HG03175 (cell line): ENCODE measurements at regions not wholly inside any gene's neighbourhood (a gene's known extent, or its start where the extent isn't known, plus 50 kb on each side); places are given as distances from the start of the nearest gene placed in this dataset.

Experiments
- ATAC-seq: cut with Tn5 transposase; IDR thresholded peaks from one replicate; pipeline ENCODE4 v1.9.1; 2021; ENCODE audit warnings: mild to moderate bottlenecking, moderate library complexity; ENCODE audit not compliant: unreplicated experiment

GRCh38 chr3:124519591-124520194, 210.6 kb upstream of the UMPS start:
- no peak for ATAC-seq

- ATAC-seq: no peak
Observed at GRCh38 chr3:124520970-124521369, 209.3 kb upstream of the UMPS start.

DNA sequence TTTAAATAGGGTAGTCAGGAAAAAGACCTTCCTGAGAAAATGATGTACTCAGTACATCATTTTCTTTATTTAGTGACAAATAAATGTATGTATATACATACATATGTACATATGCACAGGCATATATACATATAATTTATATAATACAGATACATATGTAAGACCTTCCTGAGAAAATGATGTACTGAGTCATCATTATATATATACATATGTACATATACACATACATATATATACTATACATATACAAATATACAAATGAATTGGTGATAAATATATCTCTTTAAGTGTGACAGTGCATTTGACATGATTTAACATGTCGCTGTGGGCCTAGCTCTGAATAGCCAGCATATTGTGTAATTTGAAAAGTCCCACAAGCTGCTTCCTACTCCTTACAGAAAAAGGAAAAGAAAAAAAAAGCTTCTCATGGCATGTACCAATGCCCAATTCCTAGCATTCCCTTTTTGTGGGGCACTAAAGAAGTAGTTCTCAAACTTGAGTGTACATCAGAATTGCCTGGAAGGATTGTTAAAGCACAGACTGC, 208.1 kb upstream of the UMPS start:
- no peak for ATAC-seq

DNA sequence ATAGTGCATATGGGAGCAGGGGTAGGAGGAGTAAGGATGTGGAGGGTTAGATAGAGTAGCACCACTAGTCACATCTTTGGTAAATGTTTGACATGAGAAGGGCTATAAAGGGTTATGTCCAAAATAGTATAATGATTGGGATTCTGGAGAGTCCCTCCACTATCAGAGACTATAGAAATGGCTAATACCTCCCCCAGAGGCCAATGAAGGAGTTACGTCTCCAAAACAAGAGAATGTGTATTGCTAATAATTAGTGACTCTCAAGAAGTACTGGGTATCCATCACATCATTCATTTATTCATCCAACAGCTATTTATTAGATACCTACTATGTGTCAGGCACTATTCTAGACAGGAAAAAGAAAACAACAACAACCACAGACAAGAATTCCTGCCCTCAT, 203.7 kb upstream of the UMPS start:
- ATAC-seq: no peak

DNA sequence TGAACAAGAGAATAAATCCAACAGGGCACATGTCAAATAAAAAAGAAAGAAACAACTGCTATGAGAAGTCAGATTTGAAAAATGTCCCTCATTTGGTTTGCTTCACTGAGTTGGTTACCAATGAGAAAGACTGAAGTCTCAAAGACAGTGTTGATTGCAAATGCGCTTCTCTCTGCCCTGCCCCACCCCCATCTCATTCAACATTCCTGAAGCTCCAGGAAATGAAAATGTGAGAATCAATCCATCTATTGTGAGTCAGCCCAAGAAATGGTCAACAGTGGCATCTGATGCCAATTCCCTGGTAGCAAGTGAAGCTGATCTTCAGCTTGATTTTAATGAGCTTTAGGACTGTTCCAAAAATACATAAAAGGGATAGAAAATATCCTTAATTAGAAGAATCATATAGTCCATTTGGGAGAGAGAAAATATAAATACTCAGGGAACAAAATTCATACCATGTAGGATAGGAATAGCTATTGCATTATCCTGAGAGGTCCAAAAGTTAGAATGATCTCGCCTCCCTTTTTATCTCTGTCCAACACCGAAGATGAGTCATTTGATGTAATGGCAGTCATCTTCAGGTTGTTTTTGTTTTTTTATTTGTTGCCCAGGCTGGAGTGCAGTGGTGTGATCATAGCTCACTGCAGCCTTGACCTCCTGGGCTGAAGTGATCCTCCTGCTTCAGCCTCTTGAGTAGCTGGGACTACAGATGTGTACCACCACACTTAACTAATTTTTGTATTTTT, 200.3 kb upstream of the UMPS start:
- no peak for ATAC-seq

GRCh38 chr3:124530916-124531315, 199.3 kb upstream of the UMPS start:
- no peak for ATAC-seq

GRCh38 chr3:124532071-124532470, 198.2 kb upstream of the UMPS start:
- no peak for ATAC-seq

DNA sequence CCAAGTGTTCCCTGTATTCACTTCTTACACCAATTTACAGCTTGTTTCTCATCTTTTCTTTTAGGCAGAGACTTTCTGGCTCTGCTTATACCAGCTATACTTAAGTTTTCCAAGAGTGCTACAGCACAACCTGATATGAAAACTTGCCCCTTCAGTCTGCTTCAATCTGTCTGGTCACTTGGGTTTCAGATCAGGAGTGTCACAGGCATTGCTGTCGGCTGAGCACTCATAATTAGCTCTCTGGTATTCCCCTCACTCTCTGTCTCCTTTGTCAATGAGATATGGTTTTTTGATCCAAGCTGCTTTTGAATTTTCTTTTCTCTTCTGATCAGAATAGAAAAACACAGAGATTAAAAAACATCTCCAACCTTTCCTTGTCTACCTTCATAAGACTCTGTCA, 194.9 kb upstream of the UMPS start:
- ATAC-seq: no peak

DNA sequence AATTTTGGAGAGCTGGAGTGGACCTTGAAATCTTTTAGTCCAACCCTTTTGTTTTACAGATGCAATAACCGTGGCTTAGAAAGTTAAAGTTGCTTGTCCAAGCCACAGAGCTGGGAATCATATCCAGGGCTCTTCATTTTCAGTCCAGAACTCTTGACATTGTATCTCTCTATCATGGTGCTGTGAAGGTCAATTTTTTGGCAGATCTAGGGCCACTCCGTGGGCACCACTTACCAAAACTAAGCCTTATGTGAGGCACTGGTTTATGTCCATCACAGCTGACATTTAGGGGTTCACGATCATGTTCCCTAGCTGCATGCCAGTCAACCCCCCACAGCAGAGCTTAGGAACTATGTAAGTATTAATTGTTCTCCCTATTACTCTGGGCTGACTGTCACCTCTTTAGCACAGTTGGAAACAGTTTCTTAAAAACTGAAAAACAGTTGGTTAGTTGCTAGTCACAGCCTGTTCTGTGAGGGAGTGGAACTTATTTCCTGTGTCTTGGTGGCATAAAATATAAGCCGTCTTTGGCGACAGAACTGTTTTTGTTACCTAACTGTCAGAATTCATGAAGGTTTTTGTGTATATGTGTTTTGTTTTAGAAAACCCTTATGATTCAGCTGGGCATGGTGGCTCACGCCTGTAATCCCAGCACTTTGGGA, 189.6 kb upstream of the UMPS start:
- ATAC-seq: no peak

- no peak for ATAC-seq
Observed at GRCh38 chr3:124542214-124542869, 187.9 kb upstream of the UMPS start.

- no peak for ATAC-seq
Observed at GRCh38 chr3:124545891-124546290, 184.4 kb upstream of the UMPS start.

GRCh38 chr3:124552224-124552623, 178.0 kb upstream of the UMPS start:
- no peak for ATAC-seq

DNA sequence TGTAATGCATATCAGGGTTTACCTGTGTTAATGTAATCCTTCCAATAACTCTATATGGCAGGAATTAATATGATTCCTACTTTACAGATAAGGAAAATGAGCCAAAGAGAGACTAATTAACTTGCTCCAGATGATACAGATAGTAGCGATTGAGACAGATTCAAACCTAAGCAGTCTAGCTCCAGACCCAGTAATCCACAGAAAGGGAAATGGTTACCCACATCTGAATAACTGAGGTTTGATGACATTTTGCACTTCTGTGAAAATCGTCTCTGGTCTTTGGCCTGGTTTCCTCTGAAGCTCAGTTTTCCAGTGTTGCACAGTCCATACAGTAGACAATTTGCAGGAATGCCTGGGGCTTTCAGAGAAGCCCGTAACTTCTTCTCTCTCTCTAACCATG, 177.1 kb upstream of the UMPS start:
- no peak for ATAC-seq

DNA sequence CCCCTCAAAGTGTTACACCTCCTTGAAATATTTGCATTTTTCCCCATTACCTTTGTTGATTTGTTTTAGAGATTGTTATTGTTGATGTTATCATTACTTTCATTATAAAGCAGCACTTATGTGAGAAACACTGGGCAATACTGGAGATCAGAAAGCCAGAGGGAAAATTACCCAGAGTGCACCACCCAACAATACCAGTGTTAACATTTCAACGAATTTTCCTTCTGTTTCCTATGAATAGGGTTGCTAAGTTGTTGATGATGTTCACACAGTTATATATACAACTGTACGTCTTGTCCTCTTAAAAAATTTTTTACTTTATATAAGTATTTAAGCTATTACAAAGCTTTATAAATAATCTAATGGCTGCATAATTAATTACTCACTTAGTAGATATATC, 173.6 kb upstream of the UMPS start:
- ATAC-seq: no peak

DNA sequence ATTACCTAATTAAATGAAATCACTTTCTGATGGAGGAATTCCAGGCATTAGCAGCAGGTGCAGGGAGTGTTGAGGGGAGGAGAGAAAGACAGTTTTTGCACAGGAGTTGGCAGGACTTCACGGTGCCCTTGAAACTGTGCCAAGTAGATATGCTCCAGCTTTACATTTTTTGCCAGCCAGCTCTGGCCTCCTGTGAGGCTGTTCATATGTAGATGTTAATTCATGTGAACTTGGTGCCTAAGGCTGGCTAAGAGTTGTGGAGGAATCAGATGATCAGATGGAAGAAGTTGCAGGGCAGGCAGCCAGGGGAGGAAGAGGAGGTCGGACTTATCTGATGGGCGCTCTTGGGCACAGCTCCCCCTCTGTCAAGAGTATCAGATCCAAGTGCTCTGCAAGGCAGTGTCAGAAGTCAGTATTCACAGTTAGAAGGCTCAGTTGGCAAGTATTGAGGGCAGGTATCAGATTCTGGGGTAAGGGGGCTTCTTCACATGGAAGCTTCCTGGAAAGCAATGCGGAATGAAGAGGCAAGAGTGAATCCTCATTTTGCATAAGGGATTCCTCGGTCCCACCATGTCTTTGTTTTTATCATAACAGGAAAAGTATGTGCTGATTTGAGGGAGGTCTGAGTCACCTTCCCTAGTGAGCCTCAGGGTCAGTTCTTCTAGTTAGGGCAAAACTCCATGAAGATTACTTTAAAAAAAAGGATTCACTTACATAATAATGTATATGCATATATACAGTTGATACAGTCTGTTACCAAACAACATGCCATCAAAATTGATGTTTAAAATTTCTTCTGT, 172.6 kb upstream of the UMPS start:
- no peak for ATAC-seq

DNA sequence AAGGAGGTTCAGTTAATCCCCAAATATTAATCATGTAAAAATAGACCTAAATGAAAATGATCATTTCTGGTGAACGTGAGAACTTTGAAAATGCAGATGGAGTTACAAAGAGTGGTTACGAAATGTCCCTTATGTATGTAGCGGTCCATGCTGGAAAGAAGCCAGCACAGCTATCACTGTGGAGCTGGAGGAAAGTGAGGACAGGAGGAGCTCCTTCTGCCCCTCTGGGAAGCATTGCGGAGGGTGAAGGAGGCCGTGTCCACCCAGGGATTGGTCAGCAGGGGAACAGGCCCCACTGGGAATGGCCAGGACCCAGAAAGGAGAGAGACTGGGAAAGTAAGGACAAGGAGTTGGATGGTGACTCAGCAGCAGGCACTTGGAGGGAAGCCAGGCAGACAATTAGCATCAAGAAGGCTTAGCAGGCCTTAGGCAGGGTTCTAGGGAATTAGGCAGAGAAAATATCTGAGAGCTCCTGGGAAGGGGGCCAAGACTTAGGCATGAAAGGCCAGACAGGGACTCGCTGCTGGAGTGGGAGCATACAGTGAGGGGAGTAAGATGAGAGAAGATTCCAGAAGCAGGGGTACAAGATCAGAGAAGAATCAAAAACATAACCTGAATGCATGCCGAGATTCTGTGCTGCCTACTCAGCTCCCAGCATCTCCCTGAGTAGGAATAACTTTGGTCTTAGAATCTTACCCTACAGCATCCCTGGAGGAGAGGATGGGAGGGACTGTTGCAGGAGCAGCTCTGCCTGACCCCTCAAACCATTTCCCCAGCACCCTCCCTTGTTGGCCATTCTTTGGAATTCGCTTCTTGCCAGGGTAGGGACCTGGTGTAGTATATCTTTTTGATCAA, 171.0 kb upstream of the UMPS start:
- ATAC-seq: no peak

DNA sequence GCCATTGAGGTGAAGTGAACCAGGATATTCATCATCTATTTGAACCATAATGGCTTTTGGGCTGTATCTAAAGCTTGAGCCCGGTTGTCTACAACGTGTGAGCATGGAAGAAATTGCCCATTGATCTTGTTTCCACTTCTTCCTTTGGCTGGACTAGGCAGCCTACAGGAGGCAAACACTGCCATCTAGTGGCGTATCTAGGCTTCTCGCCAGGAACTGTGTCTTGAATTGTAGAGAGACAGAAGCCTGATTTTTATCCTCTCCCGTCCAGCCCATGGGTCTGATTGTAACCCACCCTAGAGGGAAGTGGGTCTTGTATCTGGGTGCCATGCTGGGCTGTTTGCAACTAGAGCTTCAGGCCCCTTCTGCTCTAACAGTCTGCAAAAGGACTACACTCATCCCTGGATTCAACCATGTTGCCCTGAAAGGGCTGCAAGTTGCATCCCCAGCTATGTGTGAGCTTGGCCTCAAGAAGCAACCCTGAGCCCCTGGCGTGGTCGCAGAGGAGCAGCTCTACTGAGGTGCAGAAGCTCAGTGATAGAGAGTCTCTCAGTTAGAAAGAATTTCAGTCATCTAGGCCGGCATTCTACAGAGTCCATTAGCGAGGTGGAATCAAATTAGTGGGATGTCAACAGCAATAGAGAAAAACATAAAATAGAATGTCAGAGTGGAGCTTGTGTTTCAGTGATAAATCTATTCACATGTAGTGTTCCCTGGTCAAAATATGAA, 170.2 kb upstream of the UMPS start:
- peak; percentile 56 for ATAC-seq

GRCh38 chr3:124560666-124561215, 169.5 kb upstream of the UMPS start:
- ATAC-seq: no peak

GRCh38 chr3:124562769-124563168, 167.5 kb upstream of the UMPS start:
- ATAC-seq: no peak
